Parathyroid adenoma (tissue), 2 donors: ENCODE measurements at regions not wholly inside any gene's neighbourhood (a gene's known extent, or its start where the extent isn't known, plus 50 kb on each side); places are given as distances from the start of the nearest gene placed in this dataset.

Source experiments
- H2AFZ ChIP-seq: fragments of 300-600 bp; sonication (generic); one replicate; pipeline ENCODE4 v1.7.0; 2017; ENCODE audit warnings: antibody characterized with exemption, mild to moderate bottlenecking
- H3K27ac ChIP-seq: fragments of 300-600 bp; sonication (generic); one replicate; pipeline ENCODE4 v1.7.0; 2017
- H3K27me3 ChIP-seq: fragments of 300-600 bp; sonication (generic); one replicate; pipeline ENCODE4 v1.7.0; 2017; ENCODE audit warnings: low read length; ENCODE audit not compliant: control insufficient read depth, insufficient read depth
- H3K36me3 ChIP-seq: fragments of 300-600 bp; sonication (generic); one replicate; pipeline ENCODE4 v1.7.0; 2017; ENCODE audit warnings: low read length; ENCODE audit not compliant: control insufficient read depth, insufficient read depth
- H3K4me1 ChIP-seq: fragments of 300-600 bp; sonication (generic); one replicate; pipeline ENCODE4 v1.7.0; 2017; ENCODE audit warnings: control low read depth
- H3K4me2 ChIP-seq: fragments of 300-600 bp; sonication (generic); one replicate; pipeline ENCODE4 v1.7.0; 2017; ENCODE audit warnings: low read length
- H3K4me3 ChIP-seq: fragments of 300-600 bp; sonication (generic); one replicate; pipeline ENCODE4 v1.7.0; 2017; ENCODE audit warnings: low read depth, low read length
- H3K79me2 ChIP-seq: fragments of 300-600 bp; sonication (generic); one replicate; pipeline ENCODE4 v1.7.0; 2017; ENCODE audit warnings: control low read depth
- H3K9ac ChIP-seq: fragments of 300-600 bp; sonication (generic); one replicate; pipeline ENCODE4 v1.7.0; 2017; ENCODE audit warnings: mild to moderate bottlenecking
- H3K9me3 ChIP-seq: fragments of 300-600 bp; sonication (generic); one replicate; pipeline ENCODE4 v1.7.0; 2017; ENCODE audit warnings: low read length; ENCODE audit not compliant: control insufficient read depth
- CTCF ChIP-seq: fragments of 300-600 bp; sonication (generic); IDR thresholded peaks from one replicate; pipeline ENCODE4 v1.7.0; 2017; ENCODE audit warnings: antibody characterized with exemption, mild to moderate bottlenecking
- donor health status: primary hyperparathyroidism.

GRCh38 chr22:48362721-48363404 is 1464.8 kb downstream of the BRD1 start:
- H3K4me2 ChIP-seq, result no peak overlapping the region
- no peaks in the 10 kb centered on the region for H3K36me3 ChIP-seq
- TF ChIP-seq CTCF, result no peak
- no peaks in the 10 kb centered on the region for H3K9me3 ChIP-seq
- no peak overlapping the region for H3K4me3 ChIP-seq
- no peak overlapping the region for H3K27ac ChIP-seq
- H3K79me2 ChIP-seq, result no peaks in the 10 kb centered on the region
- H2AFZ ChIP-seq, result no peak overlapping the region
- H3K27me3 ChIP-seq, result no peaks in the 10 kb centered on the region
- no peak overlapping the region for H3K9ac ChIP-seq
- H3K4me1 ChIP-seq, result no peaks in the 10 kb centered on the region

GRCh38 chr22:48361099-48361639 is 1466.5 kb downstream of the BRD1 start:
- TF ChIP-seq CTCF, result no peak
- Histone ChIP-seq H3K27me3 (no peaks in the 10 kb centered on the region), H3K4me1 (no peaks in the 10 kb centered on the region), H3K9ac (no peak overlapping the region), H3K4me3 (no peak overlapping the region), H2AFZ (no peak overlapping the region), H3K79me2 (no peaks in the 10 kb centered on the region), H3K4me2 (no peak overlapping the region), H3K27ac (no peak overlapping the region), H3K36me3 (no peaks in the 10 kb centered on the region), H3K9me3 (no peaks in the 10 kb centered on the region)

GRCh38 chr22:48359613-48359965 is 1468.1 kb downstream of the BRD1 start:
- TF ChIP-seq CTCF, result no peak
- H3K36me3 ChIP-seq, result no peaks in the 10 kb centered on the region
- H3K27ac ChIP-seq, result no peak overlapping the region
- H3K9ac ChIP-seq, result no peak overlapping the region
- H3K79me2 ChIP-seq, result no peaks in the 10 kb centered on the region
- no peak overlapping the region for H3K4me3 ChIP-seq
- H3K27me3 ChIP-seq, result no peaks in the 10 kb centered on the region
- no peak overlapping the region for H3K4me2 ChIP-seq
- no peaks in the 10 kb centered on the region for H3K9me3 ChIP-seq
- no peak overlapping the region for H2AFZ ChIP-seq
- no peaks in the 10 kb centered on the region for H3K4me1 ChIP-seq

- Histone ChIP-seq H3K27me3 (no peaks in the 10 kb centered on the region), H3K36me3 (no peaks in the 10 kb centered on the region), H3K9me3 (no peaks in the 10 kb centered on the region), H2AFZ (no peak overlapping the region), H3K4me3 (no peak overlapping the region), H3K9ac (no peak overlapping the region), H3K4me1 (no peaks in the 10 kb centered on the region), H3K79me2 (no peaks in the 10 kb centered on the region), H3K4me2 (no peak overlapping the region), H3K27ac (no peak overlapping the region)
- TF ChIP-seq CTCF, result no peak
Observed at GRCh38 chr22:48358886-48359612, 1468.6 kb downstream of the BRD1 start.
